Mammary epithelial cell (primary cell): ENCODE measurements at regions not wholly inside any gene's neighbourhood (a gene's known extent, or its start where the extent isn't known, plus 50 kb on each side); places are given as distances from the start of the nearest gene placed in this dataset.

Source experiments
- EZH2 ChIP-seq: IDR thresholded peaks from 2 replicates; pipeline ENCODE4 v1.6.1; 2012; ENCODE audit warnings: low read length, inconsistent platforms, borderline replicate concordance
- TF ChIP-seq, protein P1 (sequence below), 2 donors: IDR thresholded peaks in 1 of 2; conservative IDR thresholded peaks in 1 of 2; 2 replicates each; pipeline ENCODE4 v1.5.1; 2011 to 2012; ENCODE audit warnings: inconsistent platforms in 2 of 2, low read length in 2 of 2, mild to moderate bottlenecking in 2 of 2, control low read depth in 1 of 2, low read depth in 1 of 2; ENCODE audit not compliant: insufficient read depth in 1 of 2; ENCODE audit errors: extremely low read depth in 1 of 2

DNA sequence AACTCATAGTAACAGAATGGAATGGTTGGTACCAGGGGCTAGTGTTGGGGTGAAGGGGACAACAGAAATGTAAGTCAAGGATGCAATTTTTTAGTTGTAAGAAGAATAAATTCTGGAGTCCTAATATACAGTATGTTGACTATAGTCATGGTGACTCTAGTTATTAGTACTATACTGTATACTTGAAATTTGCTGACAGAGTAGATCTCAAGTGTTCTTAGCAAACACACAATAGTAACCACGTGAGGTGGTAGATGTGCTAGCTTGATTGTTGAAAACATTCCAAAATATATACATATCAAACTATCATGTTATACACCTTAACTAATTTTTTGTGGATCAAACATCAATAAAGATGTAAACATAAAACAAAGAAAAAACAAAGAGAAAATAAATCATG lies 1345.1 kb upstream of the PCDH20 start:
- TF ChIP-seq EZH2: no peak
- TF ChIP-seq, protein P1, sequence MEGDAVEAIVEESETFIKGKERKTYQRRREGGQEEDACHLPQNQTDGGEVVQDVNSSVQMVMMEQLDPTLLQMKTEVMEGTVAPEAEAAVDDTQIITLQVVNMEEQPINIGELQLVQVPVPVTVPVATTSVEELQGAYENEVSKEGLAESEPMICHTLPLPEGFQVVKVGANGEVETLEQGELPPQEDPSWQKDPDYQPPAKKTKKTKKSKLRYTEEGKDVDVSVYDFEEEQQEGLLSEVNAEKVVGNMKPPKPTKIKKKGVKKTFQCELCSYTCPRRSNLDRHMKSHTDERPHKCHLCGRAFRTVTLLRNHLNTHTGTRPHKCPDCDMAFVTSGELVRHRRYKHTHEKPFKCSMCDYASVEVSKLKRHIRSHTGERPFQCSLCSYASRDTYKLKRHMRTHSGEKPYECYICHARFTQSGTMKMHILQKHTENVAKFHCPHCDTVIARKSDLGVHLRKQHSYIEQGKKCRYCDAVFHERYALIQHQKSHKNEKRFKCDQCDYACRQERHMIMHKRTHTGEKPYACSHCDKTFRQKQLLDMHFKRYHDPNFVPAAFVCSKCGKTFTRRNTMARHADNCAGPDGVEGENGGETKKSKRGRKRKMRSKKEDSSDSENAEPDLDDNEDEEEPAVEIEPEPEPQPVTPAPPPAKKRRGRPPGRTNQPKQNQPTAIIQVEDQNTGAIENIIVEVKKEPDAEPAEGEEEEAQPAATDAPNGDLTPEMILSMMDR (conservative IDR thresholded peaks at IDR 0.05 in 1 of 2, IDR thresholded peaks at IDR 0.05 in 1 of 2; ENCODE audit: extremely low read depth in 1 of 2, insufficient read depth in 1 of 2, low read depth in 1 of 2, low read length in 2 of 2): no peak
